CD4-positive, alpha-beta memory T cell (primary cell): ENCODE measurements at regions not wholly inside any gene's neighbourhood (a gene's known extent, or its start where the extent isn't known, plus 50 kb on each side); places are given as distances from the start of the nearest gene placed in this dataset.
"Not testable (repeated sequence)": the region's sequence is repeated elsewhere in the genome, so short reads cannot be mapped to it uniquely, and the experiment has no call there.

ENCODE experiments used
- CTCF ChIA-PET: fragments of 350-600 bp; sonication (Branson Sonifier 250); formaldehyde crosslinking; loops from one replicate; lab custom pipeline; 2021; ENCODE audit warnings: inconsistent platforms; ENCODE audit not compliant: partially characterized antibody; lab: Charles Lee
- POLR2A ChIA-PET: fragments of 350-600 bp; sonication (Branson Sonifier 250); formaldehyde crosslinking; loops from one replicate; lab custom pipeline; 2021; ENCODE audit not compliant: partially characterized antibody; lab: Charles Lee
- DNase-seq, 5 donors: peaks; one replicate each; pipeline versions ENCODE4 v3.0.0 to v3.0.0-alpha.2; 2020 to 2022; ENCODE audit warnings: mixed read lengths in 1 of 5
- H3K27ac ChIP-seq: one replicate; pipeline ENCODE4 v1.7.0; 2013; ENCODE audit warnings: low read depth, low read length
- H3K27me3 ChIP-seq: 2 replicates; pipeline ENCODE4 v1.7.0; 2013; ENCODE audit warnings: mild to moderate bottlenecking, low read length, moderate library complexity; ENCODE audit not compliant: insufficient read depth
- H3K36me3 ChIP-seq: 2 replicates; pipeline ENCODE4 v1.7.0; 2013; ENCODE audit warnings: mild to moderate bottlenecking, low read length, moderate library complexity; ENCODE audit not compliant: insufficient read depth
- H3K4me1 ChIP-seq: 2 replicates; pipeline ENCODE4 v1.7.0; 2013; ENCODE audit warnings: mild to moderate bottlenecking, low read length, moderate library complexity; ENCODE audit not compliant: insufficient read depth
- H3K4me3 ChIP-seq, 2 donors: one replicate each; pipeline ENCODE4 v1.7.0; 2013; ENCODE audit warnings: low read length in 2 of 2, mild to moderate bottlenecking in 1 of 2
- H3K9me3 ChIP-seq, 2 donors: one replicate each; pipeline ENCODE4 v1.7.0; 2013; ENCODE audit warnings: low read length in 2 of 2, control low read depth in 1 of 2; ENCODE audit not compliant: control insufficient read depth in 1 of 2
- H3K27ac Mint-ChIP-seq, 7 donors: one replicate each; pipeline ENCODE4 v1.8.0; 2020 to 2021; ENCODE audit warnings: mixed read lengths in 7 of 7, mild to moderate bottlenecking in 6 of 7, inconsistent platforms in 3 of 7, moderate library complexity in 3 of 7
- H3K27me3 Mint-ChIP-seq, 2 donors: one replicate each; pipeline ENCODE4 v1.8.0; 2020 to 2021; ENCODE audit warnings: mixed read lengths in 2 of 2
- H3K36me3 Mint-ChIP-seq, 2 donors: one replicate each; pipeline ENCODE4 v1.8.0; 2020 to 2021; ENCODE audit warnings: mixed read lengths in 2 of 2, inconsistent platforms in 1 of 2, mild to moderate bottlenecking in 1 of 2
- H3K4me1 Mint-ChIP-seq, 4 donors: one replicate each; pipeline ENCODE4 v1.8.0; 2020 to 2021; ENCODE audit warnings: mixed read lengths in 4 of 4, mild to moderate bottlenecking in 1 of 4
- H3K4me3 Mint-ChIP-seq, 8 donors: one replicate each; pipeline ENCODE4 v1.8.0; 2020 to 2021; ENCODE audit warnings: mixed read lengths in 8 of 8, mild to moderate bottlenecking in 7 of 8, moderate library complexity in 6 of 8, inconsistent platforms in 3 of 8
- H3K9me3 Mint-ChIP-seq, 8 donors: one replicate each; pipeline ENCODE4 v1.8.0; 2020 to 2021; ENCODE audit warnings: mixed read lengths in 8 of 8, mild to moderate bottlenecking in 5 of 8, inconsistent platforms in 3 of 8, moderate library complexity in 1 of 8
- intact Hi-C: fragments of 100-400 bp; cut with micrococcal nuclease; formaldehyde crosslinking; loops from one replicate; pipeline ENCODE4 v1.15.1; 2023

DNA sequence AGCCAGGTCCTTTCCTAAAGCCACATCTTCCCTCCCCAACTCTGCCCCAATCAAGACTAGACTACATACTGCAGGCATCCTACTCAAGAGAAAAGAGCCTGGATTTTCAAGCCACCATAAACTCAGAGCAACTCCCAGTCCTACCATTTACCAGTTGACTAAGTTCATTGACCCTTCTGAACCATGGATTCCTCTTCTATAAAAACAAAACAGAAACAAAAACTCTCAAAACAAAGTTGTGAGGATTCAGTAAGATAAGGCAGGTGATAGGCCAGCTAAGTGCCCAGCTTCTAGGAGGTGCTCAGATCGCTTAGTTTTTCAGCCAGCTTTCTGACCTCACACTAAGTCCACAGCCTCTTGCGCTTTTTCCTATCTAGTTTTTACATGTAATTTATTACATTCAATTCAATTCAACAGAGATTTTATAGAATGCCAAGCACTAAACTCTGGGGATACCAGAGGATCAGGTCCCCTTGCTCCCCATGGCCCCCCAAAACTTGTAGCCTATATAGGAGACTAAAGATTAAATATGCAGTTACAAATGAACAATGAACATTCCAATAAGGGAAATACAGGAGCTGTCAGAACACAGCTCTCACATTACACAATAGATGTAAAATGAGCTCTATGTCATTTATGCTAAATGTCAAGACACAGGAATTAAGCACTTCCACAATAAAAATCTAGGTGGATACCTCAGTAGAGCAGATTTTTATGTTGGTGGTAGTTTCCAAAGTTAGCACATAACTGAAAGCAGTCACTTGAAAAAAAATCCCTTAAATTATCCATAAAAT is 104.5 kb upstream of the EGLN3 start:
- ChIA-PET CTCF (no interaction called here), POLR2A (no interaction called here)
- Histone ChIP-seq H3K4me3 (no peak overlapping the region), H3K9me3 (no peaks in the 10 kb centered on the region), H3K4me1 (peaks cover 26% of the 10 kb centered on the region), H3K27ac (no peak overlapping the region), H3K36me3 (no peaks in the 10 kb centered on the region), H3K27me3 (no peaks in the 10 kb centered on the region)
- Mint-ChIP-seq H3K9me3 (no peaks in the 10 kb centered on the region), H3K4me3 (no peak overlapping the region), H3K27me3 (no peaks in the 10 kb centered on the region), H3K36me3 (no peaks in the 10 kb centered on the region), H3K27ac (peak overlapping the region in 1 of 7 donors; percentile 64), H3K4me1 (peaks cover 20 to 55% (median 30%) of the 10 kb centered on the region in 4 donors)
- no peak for DNase-seq
- intact Hi-C loops: no loop called here

DNA sequence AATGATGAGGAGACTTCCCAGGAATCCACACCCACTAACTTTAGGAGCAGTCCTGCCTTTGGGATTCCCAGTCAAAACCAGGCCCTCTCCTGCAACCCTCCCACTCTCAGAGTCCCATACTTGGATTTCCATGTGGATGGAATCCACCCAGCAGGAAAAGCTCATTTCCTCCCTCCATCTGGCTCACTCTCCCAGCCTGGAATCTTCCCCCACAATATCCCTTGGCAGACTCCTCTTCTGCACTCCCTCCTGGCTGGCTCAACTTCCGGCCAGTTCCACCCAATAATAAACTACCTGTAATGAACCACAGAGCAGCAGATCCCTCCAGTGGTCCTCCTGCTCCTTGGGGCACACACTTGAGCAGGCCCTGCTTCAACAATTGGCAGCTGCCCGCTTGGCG is 102.8 kb upstream of the EGLN3 start:
- Histone ChIP-seq H3K27me3 (no peaks in the 10 kb centered on the region), H3K36me3 (no peaks in the 10 kb centered on the region), H3K9me3 (no peaks in the 10 kb centered on the region), H3K4me3 (no peak overlapping the region), H3K27ac (no peak overlapping the region), H3K4me1 (peaks cover 22% of the 10 kb centered on the region)
- Mint-ChIP-seq H3K36me3 (no peaks in the 10 kb centered on the region), H3K4me1 (peaks cover 21 to 54% (median 32%) of the 10 kb centered on the region in 4 donors), H3K27ac (peak overlapping the region in 3 of 7 donors; percentile 4 to 77 (median 76)), H3K27me3 (no peaks in the 10 kb centered on the region), H3K9me3 (no peaks in the 10 kb centered on the region), H3K4me3 (peak overlapping the region in 1 of 8 donors; percentile 24)
- ChIA-PET POLR2A (no interaction called here), CTCF (no interaction called here)
- no peak for DNase-seq
- intact Hi-C loops: no loop called here

DNA sequence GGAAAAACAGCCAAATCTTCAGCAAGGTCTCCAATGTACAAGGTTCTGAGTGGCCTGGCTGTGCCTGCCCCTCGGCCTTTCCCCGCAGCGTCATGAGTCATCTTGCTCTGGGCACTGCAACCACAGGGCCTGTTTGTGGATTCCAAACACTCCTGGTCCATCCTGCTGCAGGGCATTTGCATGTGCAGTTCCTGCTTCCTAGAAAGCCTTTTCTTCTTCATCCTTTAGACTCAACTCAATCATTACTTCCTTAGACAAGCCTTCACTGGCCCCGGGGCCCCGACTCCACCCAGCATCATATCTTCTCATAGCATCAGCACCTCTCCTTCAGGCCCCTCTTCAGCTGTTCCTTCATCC is 101.8 kb upstream of the EGLN3 start:
- ChIA-PET POLR2A (interaction anchor here (1.2 kb wide), 1 partner anchor 8 kb away, joined by 5 read pairs; no protein-coding TSS in a partner anchor), CTCF (interaction anchor here (1.0 to 2.6 kb wide), 3 partner anchors 7 to 46 kb away, joined by 3 to 9 read pairs (median 7); no protein-coding TSS in a partner anchor)
- Mint-ChIP-seq H3K36me3 (no peaks in the 10 kb centered on the region), H3K27me3 (no peaks in the 10 kb centered on the region), H3K4me3 (peak overlapping the region in 6 of 8 donors; percentile 14 to 54 (median 46)), H3K27ac (peak overlapping the region in 2 of 7 donors; percentile 65 to 86), H3K9me3 (no peaks in the 10 kb centered on the region), H3K4me1 (peaks cover 21 to 54% (median 32%) of the 10 kb centered on the region in 4 donors)
- intact Hi-C loops: no loop called here
- no peaks in the 10 kb centered on the region for H3K27me3 ChIP-seq
- no peak for DNase-seq
- H3K36me3 ChIP-seq: no peaks in the 10 kb centered on the region
- peaks cover 22% of the 10 kb centered on the region for H3K4me1 ChIP-seq
- H3K9me3 ChIP-seq: no peaks in the 10 kb centered on the region
- H3K27ac ChIP-seq: no peak overlapping the region
- H3K4me3 ChIP-seq: no peak overlapping the region

DNA sequence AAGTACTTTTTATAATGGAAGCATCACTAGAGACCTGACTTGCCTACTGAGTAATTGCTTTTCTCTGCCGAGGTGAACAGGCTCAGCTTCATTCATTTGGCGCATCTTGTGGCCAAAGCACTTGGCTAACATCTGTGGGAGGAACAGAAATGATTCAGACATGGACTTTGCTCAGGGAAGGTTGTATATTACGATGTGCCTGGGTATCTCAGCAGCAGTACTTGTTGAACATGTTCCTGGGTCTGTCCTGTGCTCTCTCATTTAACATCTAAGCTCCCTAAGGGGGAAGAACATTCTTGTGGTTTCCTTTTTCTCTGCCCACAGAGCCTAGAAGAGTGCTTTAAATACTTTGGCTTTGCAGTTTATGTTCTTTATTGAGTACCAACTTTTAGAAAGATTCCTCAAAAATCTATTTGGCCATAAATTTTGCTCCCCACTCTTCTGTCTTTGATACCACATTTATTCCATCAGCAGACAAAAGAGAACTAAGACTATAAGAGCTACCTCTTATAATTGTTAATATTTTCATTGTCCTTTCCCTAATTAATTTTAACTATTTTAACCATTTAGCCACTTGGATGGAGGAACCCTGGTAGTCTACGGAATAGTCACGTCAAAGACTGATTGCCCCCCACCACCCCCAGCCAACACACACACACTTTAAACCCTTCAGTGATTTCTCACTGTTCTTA is 101.2 kb upstream of the EGLN3 start:
- Histone ChIP-seq H3K9me3 (no peaks in the 10 kb centered on the region), H3K36me3 (no peaks in the 10 kb centered on the region), H3K27ac (no peak overlapping the region), H3K4me1 (peaks cover 25% of the 10 kb centered on the region), H3K4me3 (no peak overlapping the region), H3K27me3 (no peaks in the 10 kb centered on the region)
- H3K36me3 Mint-ChIP-seq: no peaks in the 10 kb centered on the region
- H3K27me3 Mint-ChIP-seq: no peaks in the 10 kb centered on the region
- intact Hi-C loops: no loop called here
- no peaks in the 10 kb centered on the region for H3K9me3 Mint-ChIP-seq
- H3K27ac Mint-ChIP-seq: peak overlapping the region in 4 of 7 donors; percentile 31 to 79 (median 70)
- peaks cover 23 to 53% (median 33%) of the 10 kb centered on the region in 4 donors for H3K4me1 Mint-ChIP-seq
- peak overlapping the region in 7 of 8 donors; percentile 9 to 63 (median 33) for H3K4me3 Mint-ChIP-seq
- ChIA-PET CTCF (interaction anchor here (0.7 to 2.6 kb wide), 4 partner anchors 8 to 46 kb away, joined by 3 to 9 read pairs (median 5); no protein-coding TSS in a partner anchor), POLR2A (interaction anchor here (1.2 kb wide), 1 partner anchor 8 kb away, joined by 5 read pairs; no protein-coding TSS in a partner anchor)
- no peak for DNase-seq

DNA sequence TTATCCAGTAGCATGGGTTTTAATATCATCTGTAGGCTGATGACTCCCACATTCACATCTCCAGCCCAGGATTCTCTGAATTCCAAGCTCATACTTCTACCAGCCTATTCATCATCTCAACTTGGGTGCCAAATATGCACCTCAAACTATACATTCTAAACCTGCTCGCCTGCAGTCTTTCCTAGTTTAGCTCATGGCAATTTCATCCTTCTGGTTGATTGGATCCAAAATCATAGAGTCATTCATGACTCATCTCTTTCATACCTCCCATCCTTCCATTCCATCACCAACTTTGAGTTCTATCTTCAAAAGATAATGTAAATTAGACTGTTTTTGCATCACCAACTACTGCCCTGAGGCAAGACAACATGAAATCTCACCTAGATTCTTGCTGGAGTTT is 99.7 kb upstream of the EGLN3 start:
- H3K4me1 ChIP-seq: peaks cover 39% of the 10 kb centered on the region
- H3K9me3 ChIP-seq: no peaks in the 10 kb centered on the region
- Mint-ChIP-seq H3K4me3 (no peak overlapping the region), H3K27ac (peak overlapping the region in 4 of 7 donors; percentile 0 to 17 (median 10)), H3K4me1 (peaks cover 30 to 62% (median 40%) of the 10 kb centered on the region in 4 donors), H3K9me3 (peaks cover 0 to 3% (median 0%) of the 10 kb centered on the region in 8 donors), H3K36me3 (no peaks in the 10 kb centered on the region), H3K27me3 (no peaks in the 10 kb centered on the region)
- H3K36me3 ChIP-seq: no peaks in the 10 kb centered on the region
- DNase-seq: no peak
- no peak overlapping the region for H3K4me3 ChIP-seq
- H3K27ac ChIP-seq: no peak overlapping the region
- POLR2A ChIA-PET: interaction anchor here (0.8 kb wide), 1 partner anchor 9 kb away, joined by 4 read pairs; no protein-coding TSS in a partner anchor
- H3K27me3 ChIP-seq: no peaks in the 10 kb centered on the region
- CTCF ChIA-PET: interaction anchor here (2.2 to 2.6 kb wide), 2 partner anchors 9 to 48 kb away, joined by 7 to 9 read pairs; no protein-coding TSS in a partner anchor
- intact Hi-C loops: no loop called here

DNA sequence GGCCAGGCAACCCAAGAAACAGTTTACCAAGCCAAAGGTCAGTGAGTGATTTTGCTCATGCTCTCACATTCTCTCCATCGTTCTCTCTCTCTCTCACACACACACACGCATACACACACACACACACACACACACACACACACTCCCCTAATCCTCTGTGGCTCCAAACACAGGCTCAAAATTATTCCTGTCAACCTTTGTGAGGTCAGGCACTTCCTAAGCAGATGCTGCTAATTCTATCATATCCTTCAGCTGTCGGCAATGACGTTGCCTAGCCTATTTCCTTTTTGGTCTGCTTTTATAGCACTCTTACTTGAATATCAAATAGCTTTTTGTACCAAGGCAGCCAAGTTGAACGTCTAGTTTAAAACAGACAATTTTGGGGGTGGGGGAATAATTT is 98.9 kb upstream of the EGLN3 start:
- H3K27ac ChIP-seq: no peak overlapping the region
- CTCF ChIA-PET: no interaction called here
- POLR2A ChIA-PET: interaction anchor here (0.8 kb wide), 1 partner anchor 10 kb away, joined by 4 read pairs; no protein-coding TSS in a partner anchor
- no peaks in the 10 kb centered on the region for H3K36me3 ChIP-seq
- H3K9me3 Mint-ChIP-seq: peaks cover 0 to 3% (median 0%) of the 10 kb centered on the region in 8 donors
- no peak overlapping the region for H3K4me3 ChIP-seq
- no peaks in the 10 kb centered on the region for H3K9me3 ChIP-seq
- peak overlapping the region in 2 of 8 donors; percentile 17 to 38 for H3K4me3 Mint-ChIP-seq
- peaks cover 32 to 57% (median 43%) of the 10 kb centered on the region in 4 donors for H3K4me1 Mint-ChIP-seq
- peaks cover 45% of the 10 kb centered on the region for H3K4me1 ChIP-seq
- no peaks in the 10 kb centered on the region for H3K36me3 Mint-ChIP-seq
- intact Hi-C loops: no loop called here
- no peak for DNase-seq
- peak overlapping the region in 3 of 7 donors; percentile 9 to 45 (median 28) for H3K27ac Mint-ChIP-seq
- H3K27me3 ChIP-seq: no peaks in the 10 kb centered on the region
- no peaks in the 10 kb centered on the region for H3K27me3 Mint-ChIP-seq

DNA sequence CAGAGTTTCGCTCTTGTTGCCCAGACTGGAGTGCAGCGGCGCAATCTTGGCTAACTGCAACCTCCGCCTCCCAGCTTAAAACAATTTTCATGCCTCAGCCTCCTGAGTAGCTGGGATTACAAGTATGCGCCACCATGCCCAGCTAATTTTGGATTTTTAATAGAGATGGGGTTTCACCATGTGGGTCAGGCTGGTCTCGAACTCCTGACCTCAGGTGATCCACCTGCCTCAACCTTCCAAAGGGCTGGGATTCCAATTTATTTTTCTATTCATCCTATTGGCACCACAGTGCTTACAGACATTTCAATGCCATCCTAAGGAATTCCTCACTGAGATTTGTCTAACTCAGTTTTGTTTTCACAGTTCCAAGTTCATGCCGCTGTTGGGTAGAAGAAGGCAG is 98.3 kb upstream of the EGLN3 start:
- H3K36me3 Mint-ChIP-seq, H3K4me3 ChIP-seq, CTCF ChIA-PET, H3K9me3 ChIP-seq, intact Hi-C loops, H3K27me3 ChIP-seq, POLR2A ChIA-PET, H3K9me3 Mint-ChIP-seq, H3K27me3 Mint-ChIP-seq, DNase-seq, H3K4me3 Mint-ChIP-seq, H3K36me3 ChIP-seq, H3K27ac ChIP-seq, H3K27ac Mint-ChIP-seq: not testable (repeated sequence)
- H3K4me1 Mint-ChIP-seq: peaks cover 37 to 62% (median 49%) of the 10 kb centered on the region in 4 donors
- peaks cover 51% of the 10 kb centered on the region for H3K4me1 ChIP-seq
